GM10248 (cell line): ENCODE measurements at regions not wholly inside any gene's neighbourhood (a gene's known extent, or its start where the extent isn't known, plus 50 kb on each side); places are given as distances from the start of the nearest gene placed in this dataset.

Source experiments
- CTCF ChIA-PET: fragments of 300-600 bp; sonication (Branson Sonifier 250); formaldehyde crosslinking; extraction: SDS; loops from one replicate; lab custom pipeline; 2021; ENCODE audit warnings: antibody characterized with exemption; lab: Yijun Ruan, JAX
- POLR2A ChIA-PET: fragments of 350-650 bp; sonication (Branson Sonifier 250); formaldehyde crosslinking; extraction: SDS; loops from one replicate; lab custom pipeline; 2020; ENCODE audit warnings: antibody characterized with exemption; lab: Yijun Ruan, JAX
- DNase-seq: peaks from one replicate; pipeline ENCODE4 v3.0.0; 2012; ENCODE audit errors: extremely low spot score
- TF ChIP-seq, protein P1 (sequence below): IDR thresholded peaks from 2 replicates; pipeline ENCODE4 v1.5.1; 2012; ENCODE audit warnings: mild to moderate bottlenecking, low read depth; ENCODE audit errors: extremely low read depth, missing control alignments, control extremely low read depth

DNA sequence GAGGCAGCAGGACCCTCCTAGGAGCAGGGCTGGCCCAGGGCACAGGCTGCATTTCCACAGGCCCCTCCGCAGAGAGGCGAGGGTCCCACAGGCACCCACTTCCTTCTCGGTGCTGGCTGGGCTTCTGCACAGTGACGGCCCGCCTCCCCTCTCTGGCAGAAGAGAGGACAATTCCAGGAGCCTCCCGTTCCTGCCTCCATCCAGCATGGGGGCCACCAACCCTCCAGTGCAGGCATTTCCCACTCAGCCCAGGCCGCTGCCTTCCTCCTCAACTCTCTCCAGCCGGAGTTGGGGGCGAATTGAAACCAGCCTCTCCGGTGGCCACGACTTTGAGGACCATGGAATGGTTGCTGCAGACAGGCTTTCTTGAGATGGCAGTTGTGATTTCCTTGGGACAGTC lies 125.0 kb upstream of the PPP2R2D start:
- ChIA-PET POLR2A (no interaction called here), CTCF (no interaction called here)
- DNase-seq: no peak
- TF ChIP-seq, protein P1, sequence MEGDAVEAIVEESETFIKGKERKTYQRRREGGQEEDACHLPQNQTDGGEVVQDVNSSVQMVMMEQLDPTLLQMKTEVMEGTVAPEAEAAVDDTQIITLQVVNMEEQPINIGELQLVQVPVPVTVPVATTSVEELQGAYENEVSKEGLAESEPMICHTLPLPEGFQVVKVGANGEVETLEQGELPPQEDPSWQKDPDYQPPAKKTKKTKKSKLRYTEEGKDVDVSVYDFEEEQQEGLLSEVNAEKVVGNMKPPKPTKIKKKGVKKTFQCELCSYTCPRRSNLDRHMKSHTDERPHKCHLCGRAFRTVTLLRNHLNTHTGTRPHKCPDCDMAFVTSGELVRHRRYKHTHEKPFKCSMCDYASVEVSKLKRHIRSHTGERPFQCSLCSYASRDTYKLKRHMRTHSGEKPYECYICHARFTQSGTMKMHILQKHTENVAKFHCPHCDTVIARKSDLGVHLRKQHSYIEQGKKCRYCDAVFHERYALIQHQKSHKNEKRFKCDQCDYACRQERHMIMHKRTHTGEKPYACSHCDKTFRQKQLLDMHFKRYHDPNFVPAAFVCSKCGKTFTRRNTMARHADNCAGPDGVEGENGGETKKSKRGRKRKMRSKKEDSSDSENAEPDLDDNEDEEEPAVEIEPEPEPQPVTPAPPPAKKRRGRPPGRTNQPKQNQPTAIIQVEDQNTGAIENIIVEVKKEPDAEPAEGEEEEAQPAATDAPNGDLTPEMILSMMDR: no peak

GRCh38 chr10:131776496-131776895 lies 124.3 kb upstream of the PPP2R2D start:
- DNase-seq: no peak
- POLR2A ChIA-PET: no interaction called here
- CTCF ChIA-PET: no interaction called here
- TF ChIP-seq, protein P1: no peak

- POLR2A ChIA-PET: no interaction called here
- CTCF ChIA-PET: no interaction called here
- TF ChIP-seq, protein P1: no peak
- DNase-seq: no peak
These were observed 123.6 kb upstream of the PPP2R2D start for GRCh38 chr10:131777162-131777561.

DNA sequence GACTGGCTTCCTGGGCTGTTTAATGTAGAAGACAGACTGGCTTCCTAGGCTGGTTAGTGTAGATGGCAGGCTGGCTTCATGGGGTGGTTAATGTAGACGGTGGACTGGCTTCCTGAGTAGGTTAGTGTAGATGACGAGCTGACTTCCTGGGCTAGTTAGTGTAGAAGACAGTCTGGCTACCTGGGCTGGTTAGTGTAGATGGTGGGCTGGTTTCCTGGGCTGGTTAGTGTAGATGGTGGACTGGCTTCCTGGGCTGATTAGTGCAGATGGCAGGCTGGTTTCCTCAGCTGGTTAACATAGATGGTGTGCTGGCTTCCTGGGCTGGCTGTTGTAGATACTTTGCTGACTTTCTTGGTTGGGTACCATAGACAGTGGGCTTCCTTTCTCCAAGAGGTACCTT lies 122.9 kb upstream of the PPP2R2D start:
- TF ChIP-seq, protein P1: no peak
- CTCF ChIA-PET: no interaction called here
- no peak for DNase-seq
- POLR2A ChIA-PET: no interaction called here

GRCh38 chr10:131778385-131778784 lies 122.4 kb upstream of the PPP2R2D start:
- DNase-seq: no peak
- POLR2A ChIA-PET: no interaction called here
- TF ChIP-seq, protein P1: no peak
- CTCF ChIA-PET: no interaction called here

- TF ChIP-seq, protein P1: no peak
- POLR2A ChIA-PET: no interaction called here
- CTCF ChIA-PET: no interaction called here
- DNase-seq: no peak
These were observed 122.0 kb upstream of the PPP2R2D start for GRCh38 chr10:131778842-131779241.
